ENCODE measurements at regions not wholly inside any gene's neighbourhood (a gene's known extent, or its start where the extent isn't known, plus 50 kb on each side); places are given as distances from the start of the nearest gene placed in this dataset.

DNA sequence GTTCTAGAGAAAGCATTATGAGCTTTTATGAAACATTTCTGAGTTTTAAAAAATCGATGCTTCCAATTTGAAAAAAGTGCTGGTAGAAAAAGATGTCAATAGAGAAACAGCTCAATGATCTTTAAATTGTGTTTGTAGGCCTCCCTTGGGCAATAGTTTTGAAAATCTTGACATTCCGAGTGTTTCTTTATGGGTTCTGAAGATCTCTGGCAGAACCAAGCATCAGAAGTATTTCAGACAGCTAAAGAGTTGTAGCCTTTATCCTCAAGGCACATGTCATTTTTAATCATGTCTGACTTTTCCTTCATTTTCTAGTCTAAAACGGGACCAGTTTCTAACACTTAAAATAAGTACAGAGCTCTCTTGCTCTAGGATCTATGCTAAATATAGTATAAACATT is 188.1 kb upstream of the CBLB start:
- DNase-seq (ENCODE audit: low spot score) (no peak), ATAC-seq (ENCODE audit: low read depth) (no peak)
- H3K4me1 ChIP-seq (ENCODE audit: insufficient read depth, poor library complexity, severe bottlenecking): no peaks in the 10 kb centered on the region
- no peaks in the 10 kb centered on the region for H3K9me3 ChIP-seq (ENCODE audit: severe bottlenecking)
- TF ChIP-seq, protein P1, sequence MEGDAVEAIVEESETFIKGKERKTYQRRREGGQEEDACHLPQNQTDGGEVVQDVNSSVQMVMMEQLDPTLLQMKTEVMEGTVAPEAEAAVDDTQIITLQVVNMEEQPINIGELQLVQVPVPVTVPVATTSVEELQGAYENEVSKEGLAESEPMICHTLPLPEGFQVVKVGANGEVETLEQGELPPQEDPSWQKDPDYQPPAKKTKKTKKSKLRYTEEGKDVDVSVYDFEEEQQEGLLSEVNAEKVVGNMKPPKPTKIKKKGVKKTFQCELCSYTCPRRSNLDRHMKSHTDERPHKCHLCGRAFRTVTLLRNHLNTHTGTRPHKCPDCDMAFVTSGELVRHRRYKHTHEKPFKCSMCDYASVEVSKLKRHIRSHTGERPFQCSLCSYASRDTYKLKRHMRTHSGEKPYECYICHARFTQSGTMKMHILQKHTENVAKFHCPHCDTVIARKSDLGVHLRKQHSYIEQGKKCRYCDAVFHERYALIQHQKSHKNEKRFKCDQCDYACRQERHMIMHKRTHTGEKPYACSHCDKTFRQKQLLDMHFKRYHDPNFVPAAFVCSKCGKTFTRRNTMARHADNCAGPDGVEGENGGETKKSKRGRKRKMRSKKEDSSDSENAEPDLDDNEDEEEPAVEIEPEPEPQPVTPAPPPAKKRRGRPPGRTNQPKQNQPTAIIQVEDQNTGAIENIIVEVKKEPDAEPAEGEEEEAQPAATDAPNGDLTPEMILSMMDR (IDR thresholded peaks at IDR 0.05; ENCODE audit: poor library complexity, severe bottlenecking): no peak
- no peak overlapping the region for H3K27ac ChIP-seq (ENCODE audit: poor library complexity, severe bottlenecking)
- H3K36me3 ChIP-seq (ENCODE audit: low read depth): no peaks in the 10 kb centered on the region
- H3K4me3 ChIP-seq (ENCODE audit: severe bottlenecking): no peak overlapping the region
- no peaks in the 10 kb centered on the region for H3K27me3 ChIP-seq (ENCODE audit: insufficient read depth, poor library complexity, severe bottlenecking)

DNA sequence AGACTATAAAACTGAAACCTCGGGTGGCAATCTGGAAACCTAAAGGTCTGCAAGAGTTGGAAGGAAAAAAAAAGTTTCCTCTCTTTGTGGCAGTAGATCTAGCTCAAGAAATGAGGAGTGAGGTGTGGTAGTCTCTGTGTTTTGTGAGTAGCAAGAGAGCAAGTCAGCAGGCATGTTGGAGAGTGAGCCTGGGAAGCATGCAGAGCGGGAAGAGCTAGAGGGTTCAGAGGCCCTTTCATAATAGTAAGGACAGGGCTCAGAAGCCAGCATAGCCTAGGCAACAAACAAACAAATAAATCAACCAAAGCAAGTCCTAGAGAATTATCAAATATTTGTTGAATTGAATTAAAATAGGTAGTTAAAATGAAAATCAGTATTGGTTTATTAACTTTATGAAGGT is 189.7 kb upstream of the CBLB start:
- H3K27me3 ChIP-seq (ENCODE audit: insufficient read depth, poor library complexity, severe bottlenecking): no peaks in the 10 kb centered on the region
- no peak; the same call in 2 of the 3 replicates for ATAC-seq (ENCODE audit: low read depth)
- no peaks in the 10 kb centered on the region for H3K36me3 ChIP-seq (ENCODE audit: low read depth)
- no peak overlapping the region for H3K4me3 ChIP-seq (ENCODE audit: severe bottlenecking)
- no peak for DNase-seq (ENCODE audit: low spot score)
- no peaks in the 10 kb centered on the region for H3K4me1 ChIP-seq (ENCODE audit: insufficient read depth, poor library complexity, severe bottlenecking)
- no peaks in the 10 kb centered on the region for H3K9me3 ChIP-seq (ENCODE audit: severe bottlenecking)
- TF ChIP-seq, protein P1 (IDR thresholded peaks at IDR 0.05; ENCODE audit: poor library complexity, severe bottlenecking): no peak
- no peak overlapping the region for H3K27ac ChIP-seq (ENCODE audit: poor library complexity, severe bottlenecking)

DNA sequence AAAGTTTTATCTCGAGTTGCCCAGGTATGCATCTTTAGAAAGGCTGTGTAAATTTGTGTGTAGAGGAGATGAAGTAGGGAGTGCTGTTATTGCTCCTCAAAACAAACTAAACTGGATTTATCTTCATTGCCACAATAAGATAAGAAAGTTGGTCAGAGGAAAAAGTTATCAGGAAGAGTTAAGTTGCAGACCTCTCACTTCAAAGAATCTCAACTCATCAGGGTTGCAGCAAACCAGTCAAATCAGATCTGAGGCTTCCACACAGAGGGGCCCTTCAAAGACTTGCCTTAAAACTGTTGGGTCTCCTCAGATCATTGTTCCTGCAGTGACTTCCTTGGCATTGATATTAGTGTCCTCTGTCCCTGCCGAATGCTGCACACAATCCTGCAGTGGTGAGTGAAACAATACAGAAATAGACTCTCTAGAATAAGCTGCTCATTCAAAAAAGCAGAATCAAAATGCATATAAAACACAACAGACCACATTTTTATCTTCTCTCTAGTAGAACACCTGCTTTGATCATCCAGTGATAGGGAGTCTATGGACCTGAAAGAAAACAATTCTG is 191.2 kb upstream of the CBLB start:
- no peaks in the 10 kb centered on the region for H3K9me3 ChIP-seq (ENCODE audit: severe bottlenecking)
- TF ChIP-seq, protein P1 (IDR thresholded peaks at IDR 0.05; ENCODE audit: poor library complexity, severe bottlenecking): no peak
- H3K36me3 ChIP-seq (ENCODE audit: low read depth): no peaks in the 10 kb centered on the region
- no peaks in the 10 kb centered on the region for H3K4me1 ChIP-seq (ENCODE audit: insufficient read depth, poor library complexity, severe bottlenecking)
- H3K27me3 ChIP-seq (ENCODE audit: insufficient read depth, poor library complexity, severe bottlenecking): no peaks in the 10 kb centered on the region
- DNase-seq (ENCODE audit: low spot score) (no peak), ATAC-seq (ENCODE audit: low read depth) (no peak)
- H3K4me3 ChIP-seq (ENCODE audit: severe bottlenecking): no peak overlapping the region
- H3K27ac ChIP-seq (ENCODE audit: poor library complexity, severe bottlenecking): no peak overlapping the region

DNA sequence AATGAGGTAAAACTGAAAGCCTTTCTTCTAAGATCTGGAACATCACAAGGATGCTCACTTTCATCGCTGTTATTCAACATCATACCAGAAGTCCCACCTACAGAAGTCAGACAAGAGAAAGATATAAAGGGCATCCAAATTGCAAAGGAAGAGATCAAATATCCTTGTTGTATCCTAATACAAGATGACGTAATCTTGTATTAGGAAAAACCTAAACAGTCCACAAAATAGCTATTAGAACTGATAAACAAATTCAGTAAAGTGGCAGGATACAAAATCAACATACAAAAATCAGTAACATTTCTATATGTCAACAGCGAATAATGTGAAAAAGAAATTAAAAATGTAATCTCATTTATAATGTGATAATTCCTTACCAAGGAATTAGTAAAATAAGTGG is 195.1 kb upstream of the CBLB start:
- Histone ChIP-seq H3K36me3 (ENCODE audit: low read depth) (no peaks in the 10 kb centered on the region), H3K27ac (ENCODE audit: poor library complexity, severe bottlenecking) (no peak overlapping the region), H3K9me3 (ENCODE audit: severe bottlenecking) (no peaks in the 10 kb centered on the region), H3K4me3 (ENCODE audit: severe bottlenecking) (no peak overlapping the region), H3K4me1 (ENCODE audit: insufficient read depth, poor library complexity, severe bottlenecking) (no peaks in the 10 kb centered on the region), H3K27me3 (ENCODE audit: insufficient read depth, poor library complexity, severe bottlenecking) (no peaks in the 10 kb centered on the region)
- ATAC-seq (ENCODE audit: low read depth) (no peak), DNase-seq (ENCODE audit: low spot score) (no peak)
- TF ChIP-seq, protein P1 (IDR thresholded peaks at IDR 0.05; ENCODE audit: poor library complexity, severe bottlenecking): no peak

DNA sequence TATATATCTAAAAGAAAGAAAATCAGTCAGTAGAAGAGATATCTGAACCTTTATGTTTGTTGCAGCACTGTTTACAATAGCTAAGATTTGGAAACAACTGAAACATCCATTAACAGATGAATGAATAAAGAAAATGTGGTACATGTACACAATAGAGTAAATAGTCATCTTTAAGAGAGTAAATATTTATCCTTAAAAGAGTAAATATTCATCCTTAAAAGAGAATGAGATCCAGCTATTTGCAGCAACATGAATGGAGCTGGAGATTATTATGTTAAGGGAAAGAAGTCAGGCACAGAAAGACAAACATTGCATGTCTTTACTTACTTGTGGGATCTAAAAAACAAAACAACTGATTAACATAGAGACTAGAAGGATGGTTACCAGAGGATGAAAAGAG is 197.0 kb upstream of the CBLB start:
- H3K4me1 ChIP-seq (ENCODE audit: insufficient read depth, poor library complexity, severe bottlenecking): no peaks in the 10 kb centered on the region
- TF ChIP-seq, protein P1 (IDR thresholded peaks at IDR 0.05; ENCODE audit: poor library complexity, severe bottlenecking): no peak
- no peaks in the 10 kb centered on the region for H3K27me3 ChIP-seq (ENCODE audit: insufficient read depth, poor library complexity, severe bottlenecking)
- H3K27ac ChIP-seq (ENCODE audit: poor library complexity, severe bottlenecking): no peak overlapping the region
- ATAC-seq (ENCODE audit: low read depth) (no peak), DNase-seq (ENCODE audit: low spot score) (no peak)
- no peaks in the 10 kb centered on the region for H3K9me3 ChIP-seq (ENCODE audit: severe bottlenecking)
- H3K4me3 ChIP-seq (ENCODE audit: severe bottlenecking): no peak overlapping the region
- no peaks in the 10 kb centered on the region for H3K36me3 ChIP-seq (ENCODE audit: low read depth)
